Cardiac fibroblast (primary cell): ENCODE measurements at regions not wholly inside any gene's neighbourhood (a gene's known extent, or its start where the extent isn't known, plus 50 kb on each side); places are given as distances from the start of the nearest gene placed in this dataset.
A peak's percentile ranks its signal among the peaks of the same experiment; 100 is the strongest.

Experiments
- DNase-seq, 2 donors: peaks; one replicate each; pipeline versions ENCODE4 v3.0.0 to v3.0.0-alpha.2; 2010; ENCODE audit warnings: low read depth in 2 of 2
- H3K4me3 ChIP-seq, 2 donors: replicated peaks in 1 of 2; 1 replicate in 1 of 2; 2 replicates in 1 of 2; pipeline ENCODE4 v1.5.1; 2011; ENCODE audit warnings: low read depth in 2 of 2, low read length in 2 of 2, mild to moderate bottlenecking in 2 of 2, moderate library complexity in 1 of 2
- CTCF ChIP-seq: IDR thresholded peaks from one replicate; pipeline ENCODE4 v1.5.1; 2011; ENCODE audit warnings: low read depth, mild to moderate bottlenecking, low read length, inconsistent platforms

- peak in 1 of 2 donors; percentile 33 for DNase-seq
- no peak overlapping the region for H3K4me3 ChIP-seq
- no peak for TF ChIP-seq CTCF
Measured at GRCh38 chr17:72340836-72341235, 220.0 kb downstream of the SOX9 start.

GRCh38 chr17:72342061-72342460 lies 221.2 kb downstream of the SOX9 start:
- H3K4me3 ChIP-seq = no peak overlapping the region
- TF ChIP-seq CTCF = no peak
- DNase-seq = no peak

- DNase-seq = peak; percentile 37 to 43
- TF ChIP-seq CTCF = no peak
- H3K4me3 ChIP-seq = no peak overlapping the region
Measured at GRCh38 chr17:72342627-72343527, 222.1 kb downstream of the SOX9 start.

DNA sequence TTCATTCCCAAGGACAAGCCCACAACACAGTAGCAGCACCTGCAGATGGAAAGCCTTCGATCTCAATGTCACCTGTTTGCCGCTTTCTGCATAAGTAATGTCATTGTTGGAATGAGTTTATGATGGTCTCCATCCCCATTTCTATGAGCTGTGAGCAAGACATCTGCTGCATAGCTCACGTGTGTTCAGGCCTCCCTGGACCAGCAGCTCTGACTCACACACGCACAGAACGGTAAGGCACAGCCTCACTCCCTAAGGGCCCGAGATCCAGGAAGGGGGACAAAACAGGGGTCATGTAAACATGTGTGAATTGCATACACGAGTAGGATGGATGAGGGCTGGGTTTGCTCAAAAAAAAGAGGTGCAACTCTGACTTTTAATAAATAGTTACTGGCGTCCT lies 223.1 kb downstream of the SOX9 start:
- no peak overlapping the region for H3K4me3 ChIP-seq
- no peak for TF ChIP-seq CTCF
- peak in 1 of 2 donors; percentile 30 for DNase-seq

- no peak overlapping the region for H3K4me3 ChIP-seq
- TF ChIP-seq CTCF = no peak
- no peak for DNase-seq
Measured at GRCh38 chr17:72344613-72345012, 223.8 kb downstream of the SOX9 start.

GRCh38 chr17:72345088-72345487 lies 224.3 kb downstream of the SOX9 start:
- H3K4me3 ChIP-seq = no peak overlapping the region
- DNase-seq = no peak
- no peak for TF ChIP-seq CTCF

- TF ChIP-seq CTCF = no peak
- H3K4me3 ChIP-seq = no peak overlapping the region
- DNase-seq = no peak
Measured at GRCh38 chr17:72345536-72345935, 224.7 kb downstream of the SOX9 start.
